HepG2 (cell line): ENCODE measurements at regions not wholly inside any gene's neighbourhood (a gene's known extent, or its start where the extent isn't known, plus 50 kb on each side); places are given as distances from the start of the nearest gene placed in this dataset.

ENCODE experiments used
- ATAC-seq: fragments of 200-7000 bp; cut with Tn5 transposase; 3 replicates; pipeline ENCODE4 v1.9.1; 2020; ENCODE audit warnings: mild to moderate bottlenecking, moderate library complexity
- BruUV-seq: library from RNA; stranded (reverse); fragments of 400-500 nt; replicated peaks from 2 replicates; lab custom pipeline; 2021; lab: Mats Ljungman, UMichigan
- CTCF ChIA-PET: fragments of 300-600 bp; formaldehyde crosslinking; extraction: SDS; loops from one replicate; lab custom pipeline; 2021; ENCODE audit warnings: low total read pairs, inconsistent platforms, low intra/inter-chr PET ratio; lab: Yijun Ruan, JAX
- POLR2A ChIA-PET: fragments of 350-600 bp; sonication (Branson Sonifier 250); formaldehyde crosslinking; loops from one replicate; lab custom pipeline; 2020; ENCODE audit warnings: antibody characterized with exemption, inconsistent platforms; lab: Yijun Ruan, JAX
- DNase-seq: peaks from one replicate; pipeline ENCODE4 v3.0.0-alpha.2; 2015; ENCODE audit warnings: low spot score
- FAIRE-seq: peaks from 3 replicates; lab custom pipeline; 2011; peaks lifted over from hg19 to GRCh38; lab: Jason Lieb, UNC
- H2AFZ ChIP-seq: one replicate; pipeline ENCODE4 v1.6.1; 2011; ENCODE audit warnings: low read length, inconsistent platforms
- H3K27ac ChIP-seq: fragments of 300-600 bp; 3 replicates; pipeline ENCODE4 v1.8.0; 2011; ENCODE audit warnings: mixed run types, mild to moderate bottlenecking, mixed read lengths, low read length, inconsistent platforms; ENCODE audit not compliant: insufficient read depth; ENCODE audit errors: extremely low read length
- H3K27me3 ChIP-seq, 2 experiments: fragments of 200-600 bp in 1 of 2; 2 replicates in 1 of 2; 3 replicates in 1 of 2; pipeline versions ENCODE4 v1.6.0 to v1.8.0; 2011; ENCODE audit warnings: low read length in 2 of 2, mild to moderate bottlenecking in 2 of 2, moderate library complexity in 2 of 2, inconsistent platforms in 1 of 2; ENCODE audit not compliant: insufficient read depth in 2 of 2, control insufficient read depth in 1 of 2
- H3K36me3 ChIP-seq, 2 experiments: fragments of 200-600 bp in 1 of 2; replicated peaks in 1 of 2; 2 replicates in 1 of 2; 3 replicates in 1 of 2; pipeline versions ENCODE4 v1.5.1 to v1.8.0; 2011; ENCODE audit warnings: low read length in 2 of 2, inconsistent platforms in 1 of 2; ENCODE audit not compliant: insufficient read depth in 2 of 2, control insufficient read depth in 1 of 2
- H3K4me1 ChIP-seq: 2 replicates; pipeline ENCODE4 v1.5.1; 2012; ENCODE audit warnings: low read length, inconsistent platforms; ENCODE audit not compliant: insufficient read depth
- H3K4me2 ChIP-seq: 2 replicates; pipeline ENCODE4 v1.6.0; 2011; ENCODE audit warnings: low read depth, low read length, inconsistent platforms
- H3K4me3 ChIP-seq, 3 experiments: fragments of 200-600 bp in 1 of 3; sonication (generic), shearing (Covaris generic) in 1 of 3; replicated peaks in 1 of 3; 2 replicates each; pipeline ENCODE4 v1.5.1; 2011 to 2016; ENCODE audit warnings: low read length in 3 of 3, inconsistent platforms in 2 of 3, low read depth in 2 of 3, mild to moderate bottlenecking in 2 of 3, control low read depth in 1 of 3, mixed read lengths in 1 of 3; ENCODE audit not compliant: insufficient read depth in 1 of 3
- H3K79me2 ChIP-seq: one replicate; pipeline ENCODE4 v1.6.1; 2011; ENCODE audit warnings: low read length, inconsistent platforms; ENCODE audit not compliant: insufficient read depth
- H3K9ac ChIP-seq: 2 replicates; pipeline ENCODE4 v1.6.0; 2011; ENCODE audit warnings: mild to moderate bottlenecking, low read depth, low read length, inconsistent platforms; ENCODE audit not compliant: insufficient read depth
- H3K9me3 ChIP-seq: 2 replicates; pipeline ENCODE4 v1.5.1; 2012; ENCODE audit warnings: mild to moderate bottlenecking, low read length
- H4K20me1 ChIP-seq: 2 replicates; pipeline ENCODE4 v1.6.0; 2011; ENCODE audit warnings: inconsistent platforms, mild to moderate bottlenecking, low read length, moderate library complexity; ENCODE audit not compliant: insufficient read depth
- ATAD3A ChIP-seq: sonication (generic); formaldehyde crosslinking; IDR thresholded peaks from 2 replicates; pipeline ENCODE4 v1.4.0; 2020; ENCODE audit warnings: missing genetic modification reagents
- KAT8 ChIP-seq: IDR thresholded peaks from 2 replicates; pipeline ENCODE4 v1.6.1; 2016; ENCODE audit warnings: missing genetic modification reagents, missing compliant biosample characterization
- KDM6A ChIP-seq: IDR thresholded peaks from 2 replicates; pipeline ENCODE4 v1.6.1; 2016; ENCODE audit warnings: low read depth
- MEIS1 ChIP-seq: sonication (generic); formaldehyde crosslinking; IDR thresholded peaks from 2 replicates; pipeline ENCODE4 v1.9.0; 2021; ENCODE audit warnings: mild to moderate bottlenecking, missing genetic modification reagents, moderate library complexity, borderline replicate concordance
- MEIS2 ChIP-seq: sonication (generic); formaldehyde crosslinking; IDR thresholded peaks from 2 replicates; pipeline ENCODE4 v1.9.0; 2021; ENCODE audit warnings: mild to moderate bottlenecking, missing genetic modification reagents
- MXD1 ChIP-seq: sonication (generic); formaldehyde crosslinking; IDR thresholded peaks from 2 replicates; pipeline ENCODE4 v1.4.0; 2020; ENCODE audit warnings: mild to moderate bottlenecking, missing genetic modification reagents
- NFE2L1 ChIP-seq: sonication (generic); formaldehyde crosslinking; IDR thresholded peaks from 2 replicates; pipeline ENCODE4 v1.4.0; 2020; ENCODE audit warnings: missing genetic modification reagents, mild to moderate bottlenecking, borderline replicate concordance
- NR1H2 ChIP-seq: sonication (generic); formaldehyde crosslinking; IDR thresholded peaks from 2 replicates; pipeline ENCODE4 v1.8.1; 2022; ENCODE audit warnings: low read depth, missing genetic modification reagents, borderline replicate concordance
- POLR2AphosphoS2 ChIP-seq: IDR thresholded peaks from 2 replicates; pipeline ENCODE4 v1.6.1; 2011; ENCODE audit warnings: low read depth, low read length, improper control_type of control experiment
- PRDM10 ChIP-seq: sonication (generic); formaldehyde crosslinking; IDR thresholded peaks from 2 replicates; pipeline ENCODE4 v1.4.0; 2020; ENCODE audit warnings: low read depth, missing genetic modification reagents
- RNF219 ChIP-seq: sonication (generic); formaldehyde crosslinking; IDR thresholded peaks from 2 replicates; pipeline ENCODE4 v1.5.0; 2020; ENCODE audit warnings: mild to moderate bottlenecking, missing genetic modification reagents
- TOPORS ChIP-seq: sonication (generic); formaldehyde crosslinking; IDR thresholded peaks from 2 replicates; pipeline ENCODE4 v1.8.0; 2023; ENCODE audit warnings: mild to moderate bottlenecking, missing genetic modification reagents
- TRIM24 ChIP-seq: sonication (generic); formaldehyde crosslinking; IDR thresholded peaks from 2 replicates; pipeline ENCODE4 v1.8.0; 2022; ENCODE audit warnings: mild to moderate bottlenecking, missing genetic modification reagents
- ZGPAT ChIP-seq: IDR thresholded peaks from 2 replicates; pipeline ENCODE4 v1.6.1; 2016; ENCODE audit warnings: mild to moderate bottlenecking
- ZNF337 ChIP-seq: sonication (generic); formaldehyde crosslinking; IDR thresholded peaks from 2 replicates; pipeline ENCODE4 v1.5.1; 2020; ENCODE audit warnings: missing genetic modification reagents, low read depth, mild to moderate bottlenecking, borderline replicate concordance
- ZNF484 ChIP-seq: sonication (generic); formaldehyde crosslinking; IDR thresholded peaks from 2 replicates; pipeline ENCODE4 v1.5.1; 2020; ENCODE audit warnings: mild to moderate bottlenecking, low read depth, missing genetic modification reagents, borderline replicate concordance
- ZNF552 ChIP-seq: sonication (generic); formaldehyde crosslinking; IDR thresholded peaks from 2 replicates; pipeline ENCODE4 v1.9.0; 2022; ENCODE audit warnings: missing genetic modification reagents, mild to moderate bottlenecking, borderline replicate concordance
- ZNF598 ChIP-seq: sonication (generic); formaldehyde crosslinking; IDR thresholded peaks from 2 replicates; pipeline ENCODE4 v1.5.1; 2020; ENCODE audit warnings: mild to moderate bottlenecking, missing genetic modification reagents, borderline replicate concordance
- ZNF883 ChIP-seq: sonication (generic); formaldehyde crosslinking; IDR thresholded peaks from 2 replicates; pipeline ENCODE4 v1.5.1; 2020; ENCODE audit warnings: mild to moderate bottlenecking, missing genetic modification reagents; ENCODE audit errors: not compliant biosample characterization
- WGBS: methylation state at CpG from one replicate; pipeline ENCODE4 v1.1.6; 2017; ENCODE audit warnings: low lambda C conversion rate; 5-methylcytosine and 5-hydroxymethylcytosine counted together
- in situ Hi-C: cut with HindIII; loops from 2 replicates; pipeline ENCODE4 v1.10.0; 2017; ENCODE audit warnings: low pct_unique_long_range_greater_than_20kb; ENCODE audit not compliant: extremely low pct_ligation_motif_present
- intact Hi-C: fragments of 100-400 bp; cut with micrococcal nuclease; formaldehyde crosslinking; loops from one replicate; pipeline ENCODE4 v1.10.0; 2022; ENCODE audit not compliant: unreplicated experiment

- DNase-seq: no peak
- FAIRE-seq: no peak
- H2AFZ ChIP-seq: no peak overlapping the region
- no peaks in the 10 kb centered on the region for H3K79me2 ChIP-seq
- no peak overlapping the region for H3K27ac ChIP-seq
- no peak for ATAC-seq
- H3K36me3 ChIP-seq: no peaks in the 10 kb centered on the region
- no peak overlapping the region for H3K9ac ChIP-seq
- in situ Hi-C loops (no loop called here), intact Hi-C loops (no loop called here)
- POLR2A ChIA-PET: no interaction called here
- no peaks in the 10 kb centered on the region for H3K4me1 ChIP-seq
- WGBS: 40% methylated on average over 1 of the region's 9 CpGs
- no peaks in the 10 kb centered on the region for H4K20me1 ChIP-seq
- CTCF ChIA-PET: no interaction called here
- no peak overlapping the region for H3K4me3 ChIP-seq
- H3K27me3 ChIP-seq: peaks cover 4 to 5% of the 10 kb centered on the region in 2 experiments; a peak in 2 of 5 replicates
- BruUV-seq: no TSS peak
- peaks cover 22% of the 10 kb centered on the region for H3K9me3 ChIP-seq
- H3K4me2 ChIP-seq: no peak overlapping the region
- TF ChIP-seq KAT8 (CRISPR knock-in tag) (no peak), RNF219 (CRISPR knock-in tag) (no peak), ZNF883 (CRISPR knock-in tag) (no peak), TOPORS (no peak), ZGPAT (CRISPR knock-in tag) (no peak), ZNF337 (CRISPR knock-in tag) (no peak), POLR2AphosphoS2 (no peak), PRDM10 (no peak), ZNF484 (no peak), ATAD3A (CRISPR knock-in tag) (no peak), TRIM24 (no peak), MXD1 (CRISPR knock-in tag) (no peak), MEIS1 (CRISPR knock-in tag) (no peak), NFE2L1 (no peak), ZNF598 (CRISPR knock-in tag) (no peak), ZNF552 (CRISPR knock-in tag) (no peak), KDM6A (CRISPR knock-in tag) (no peak), NR1H2 (CRISPR knock-in tag) (no peak), MEIS2 (CRISPR knock-in tag) (no peak)
Measured at GRCh38 chr22:44616461-44616860, 85.5 kb upstream of the PRR5 start.
